A673 (cell line): ENCODE measurements at regions not wholly inside any gene's neighbourhood (a gene's known extent, or its start where the extent isn't known, plus 50 kb on each side); places are given as distances from the start of the nearest gene placed in this dataset.

Source experiments
- BruUV-seq: library from RNA; stranded (reverse); fragments of 400-500 nt; replicated peaks from 2 replicates; lab custom pipeline; 2021; lab: Mats Ljungman, UMichigan
- CTCF ChIA-PET: fragments of 300-600 bp; sonication (Branson Sonifier 250); formaldehyde crosslinking; loops from one replicate; lab custom pipeline; 2022; ENCODE audit warnings: antibody characterized with exemption; lab: Charles Lee
- POLR2A ChIA-PET: fragments of 300-600 bp; sonication (Branson Sonifier 250); formaldehyde crosslinking; loops from one replicate; lab custom pipeline; 2022; ENCODE audit warnings: antibody characterized with exemption; ENCODE audit not compliant: low non-redundant PET; lab: Charles Lee
- DNase-seq: peaks from one replicate; pipeline ENCODE4 v3.0.0-alpha.2; 2015; ENCODE audit warnings: low spot score
- H3K27ac ChIP-seq: fragments of 200-600 bp; sonication (generic); 2 replicates; pipeline ENCODE4 v1.5.1; 2016; ENCODE audit warnings: mixed run types, low read depth, mild to moderate bottlenecking, mixed read lengths, antibody characterized with exemption, low read length; ENCODE audit not compliant: poor library complexity, severe bottlenecking
- H3K27me3 ChIP-seq: fragments of 200-600 bp; sonication (generic); replicated peaks from 2 replicates; pipeline ENCODE4 v1.6.1; 2017; ENCODE audit warnings: mixed run types, low read depth, mild to moderate bottlenecking, mixed read lengths, antibody characterized with exemption, low read length; ENCODE audit not compliant: insufficient read depth, poor library complexity
- H3K36me3 ChIP-seq: fragments of 200-600 bp; sonication (generic); 2 replicates; pipeline ENCODE4 v1.6.1; 2016; ENCODE audit warnings: mixed run types, mild to moderate bottlenecking, mixed read lengths, antibody characterized with exemption, low read length; ENCODE audit not compliant: insufficient read depth, poor library complexity, severe bottlenecking
- H3K4me1 ChIP-seq: fragments of 200-600 bp; sonication (generic); 2 replicates; pipeline ENCODE4 v1.6.1; 2017; ENCODE audit warnings: mixed run types, mild to moderate bottlenecking, mixed read lengths, antibody characterized with exemption, low read length; ENCODE audit not compliant: insufficient read depth, poor library complexity, severe bottlenecking
- H3K4me3 ChIP-seq: fragments of 200-600 bp; sonication (generic); 2 replicates; pipeline ENCODE4 v1.5.1; 2016; ENCODE audit warnings: low read depth, mixed run types, mild to moderate bottlenecking, mixed read lengths, low read length; ENCODE audit not compliant: poor library complexity, severe bottlenecking
- H3K9me3 ChIP-seq: fragments of 200-600 bp; sonication (generic); 2 replicates; pipeline ENCODE4 v1.6.1; 2016; ENCODE audit warnings: mixed run types, low read depth, mild to moderate bottlenecking, mixed read lengths, antibody characterized with exemption, low read length; ENCODE audit not compliant: poor library complexity, severe bottlenecking
- CTCF ChIP-seq: fragments of 300-800, 200-600 bp; sonication (generic); conservative IDR thresholded peaks from 2 replicates; pipeline ENCODE4 v1.5.1; 2017; ENCODE audit warnings: low read depth, mild to moderate bottlenecking, antibody characterized with exemption, low read length, moderate library complexity, mixed read lengths
- EZH2 ChIP-seq: fragments of 200-600 bp; sonication (generic); IDR thresholded peaks from 2 replicates; pipeline ENCODE4 v1.6.1; 2017; ENCODE audit warnings: borderline replicate concordance, low read depth, mild to moderate bottlenecking, mixed read lengths, antibody characterized with exemption, low read length; ENCODE audit not compliant: poor library complexity, severe bottlenecking
- intact Hi-C: fragments of 100-400 bp; cut with micrococcal nuclease; formaldehyde crosslinking; loops from one replicate; pipeline ENCODE4 v1.10.0; 2022; ENCODE audit not compliant: unreplicated experiment

GRCh38 chr11:87575088-87575487, 537.4 kb downstream of the TMEM135 start:
- intact Hi-C loops: no loop called here
- TF ChIP-seq CTCF (no peak), EZH2 (no peak)
- BruUV-seq: no TSS peak
- no peaks in the 10 kb centered on the region for H3K4me1 ChIP-seq
- ChIA-PET POLR2A (no interaction called here), CTCF (no interaction called here)
- H3K9me3 ChIP-seq: no peaks in the 10 kb centered on the region
- no peaks in the 10 kb centered on the region for H3K36me3 ChIP-seq
- DNase-seq: no peak
- no peak overlapping the region for H3K4me3 ChIP-seq
- no peak overlapping the region for H3K27ac ChIP-seq
- peaks cover 6% of the 10 kb centered on the region for H3K27me3 ChIP-seq

GRCh38 chr11:87574193-87574592, 536.5 kb downstream of the TMEM135 start:
- DNase-seq: no peak
- no peak overlapping the region for H3K4me3 ChIP-seq

GRCh38 chr11:87573708-87574107, 536.0 kb downstream of the TMEM135 start:
- ChIA-PET POLR2A (interaction anchor here (0.6 kb wide), 1 partner anchor 401 kb away, joined by 3 read pairs; no protein-coding TSS in a partner anchor), CTCF (no interaction called here)
- Histone ChIP-seq H3K27me3 (peaks cover 6% of the 10 kb centered on the region), H3K27ac (no peak overlapping the region), H3K9me3 (no peaks in the 10 kb centered on the region), H3K4me1 (no peaks in the 10 kb centered on the region), H3K4me3 (no peak overlapping the region), H3K36me3 (no peaks in the 10 kb centered on the region)
- no TSS peak for BruUV-seq
- intact Hi-C loops: no loop called here
- TF ChIP-seq CTCF (no peak), EZH2 (no peak)
- DNase-seq: no peak

More at GRCh38 chr11:87574193-87574592, 536.5 kb downstream of the TMEM135 start:
- ChIA-PET CTCF (no interaction called here), POLR2A (interaction anchor here (0.6 kb wide), 1 partner anchor 401 kb away, joined by 3 read pairs; no protein-coding TSS in a partner anchor)
- H3K27me3 ChIP-seq: peaks cover 6% of the 10 kb centered on the region
- H3K4me1 ChIP-seq: no peaks in the 10 kb centered on the region
- TF ChIP-seq EZH2: no peak
- TF ChIP-seq CTCF: no peak
- H3K9me3 ChIP-seq: no peaks in the 10 kb centered on the region
- no peak overlapping the region for H3K27ac ChIP-seq
- intact Hi-C loops: no loop called here
- BruUV-seq: no TSS peak
- no peaks in the 10 kb centered on the region for H3K36me3 ChIP-seq
